WTC11 (cell line): ENCODE measurements at regions not wholly inside any gene's neighbourhood (a gene's known extent, or its start where the extent isn't known, plus 50 kb on each side); places are given as distances from the start of the nearest gene placed in this dataset.

Experiments
- ATF1 ChIP-seq: sonication (generic); formaldehyde crosslinking; IDR thresholded peaks from 2 replicates; pipeline ENCODE4 v1.8.1; 2023; ENCODE audit warnings: mild to moderate bottlenecking, moderate library complexity, missing genetic modification reagents
- CBFB ChIP-seq: sonication (generic); formaldehyde crosslinking; IDR thresholded peaks from 2 replicates; pipeline ENCODE4 v1.8.1; 2022; ENCODE audit warnings: mild to moderate bottlenecking, low read depth, missing genetic modification reagents
- ZNF232 ChIP-seq: sonication (generic); formaldehyde crosslinking; IDR thresholded peaks from 2 replicates; pipeline ENCODE4 v1.8.0; 2022; ENCODE audit warnings: mild to moderate bottlenecking, missing genetic modification reagents
- ZNF423 ChIP-seq: fragments of 250-450 bp; sonication (Bioruptor Pico); IDR thresholded peaks from 2 replicates; pipeline ENCODE4 v2.1.2; 2022; ENCODE audit warnings: mild to moderate bottlenecking, moderate library complexity
- TF ChIP-seq, protein P1 (sequence below): sonication (generic); formaldehyde crosslinking; IDR thresholded peaks from 2 replicates; pipeline ENCODE4 v1.8.1; 2022; ENCODE audit warnings: missing genetic modification reagents, borderline replicate concordance
- TF ChIP-seq, protein P2 (sequence below): fragments of 250-450 bp; sonication (Bioruptor Pico); conservative IDR thresholded peaks from 2 replicates; pipeline ENCODE4 v1.9.0; 2021; ENCODE audit warnings: mild to moderate bottlenecking
- TF ChIP-seq, protein P3 (sequence below): fragments of 200-600 bp; IDR thresholded peaks from 2 replicates; pipeline ENCODE4 v1.8.0; 2022; ENCODE audit warnings: antibody characterized with exemption
- TF ChIP-seq, protein P4 (sequence below): sonication (generic); formaldehyde crosslinking; IDR thresholded peaks from 2 replicates; pipeline ENCODE4 v1.8.0; 2022; ENCODE audit warnings: mild to moderate bottlenecking, missing genetic modification reagents

DNA sequence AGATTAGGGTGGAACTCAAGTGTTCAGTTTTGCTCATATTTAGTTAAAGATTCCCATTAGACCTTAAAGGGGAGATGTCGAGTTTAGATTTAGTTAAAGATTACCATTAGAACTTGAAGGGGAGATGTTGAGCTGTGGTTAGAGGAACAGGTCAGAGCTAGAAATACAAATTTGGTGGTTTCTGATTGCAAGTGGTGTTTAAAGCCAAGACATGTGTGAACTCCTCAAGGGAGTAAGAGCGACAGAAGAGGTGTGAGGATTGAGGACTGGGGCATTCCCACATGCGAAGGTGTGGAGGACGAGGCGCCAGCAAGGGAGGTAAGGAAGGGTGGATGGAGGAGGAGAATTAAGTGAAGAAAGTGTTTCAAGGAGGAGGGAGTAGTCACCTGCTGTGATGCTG lies 168.6 kb downstream of the IER5 start:
- TF ChIP-seq, protein P1, sequence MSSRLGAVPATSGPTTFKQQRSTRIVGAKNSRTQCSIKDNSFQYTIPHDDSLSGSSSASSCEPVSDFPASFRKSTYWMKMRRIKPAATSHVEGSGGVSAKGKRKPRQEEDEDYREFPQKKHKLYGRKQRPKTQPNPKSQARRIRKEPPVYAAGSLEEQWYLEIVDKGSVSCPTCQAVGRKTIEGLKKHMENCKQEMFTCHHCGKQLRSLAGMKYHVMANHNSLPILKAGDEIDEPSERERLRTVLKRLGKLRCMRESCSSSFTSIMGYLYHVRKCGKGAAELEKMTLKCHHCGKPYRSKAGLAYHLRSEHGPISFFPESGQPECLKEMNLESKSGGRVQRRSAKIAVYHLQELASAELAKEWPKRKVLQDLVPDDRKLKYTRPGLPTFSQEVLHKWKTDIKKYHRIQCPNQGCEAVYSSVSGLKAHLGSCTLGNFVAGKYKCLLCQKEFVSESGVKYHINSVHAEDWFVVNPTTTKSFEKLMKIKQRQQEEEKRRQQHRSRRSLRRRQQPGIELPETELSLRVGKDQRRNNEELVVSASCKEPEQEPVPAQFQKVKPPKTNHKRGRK = no peak
- TF ChIP-seq, protein P2, sequence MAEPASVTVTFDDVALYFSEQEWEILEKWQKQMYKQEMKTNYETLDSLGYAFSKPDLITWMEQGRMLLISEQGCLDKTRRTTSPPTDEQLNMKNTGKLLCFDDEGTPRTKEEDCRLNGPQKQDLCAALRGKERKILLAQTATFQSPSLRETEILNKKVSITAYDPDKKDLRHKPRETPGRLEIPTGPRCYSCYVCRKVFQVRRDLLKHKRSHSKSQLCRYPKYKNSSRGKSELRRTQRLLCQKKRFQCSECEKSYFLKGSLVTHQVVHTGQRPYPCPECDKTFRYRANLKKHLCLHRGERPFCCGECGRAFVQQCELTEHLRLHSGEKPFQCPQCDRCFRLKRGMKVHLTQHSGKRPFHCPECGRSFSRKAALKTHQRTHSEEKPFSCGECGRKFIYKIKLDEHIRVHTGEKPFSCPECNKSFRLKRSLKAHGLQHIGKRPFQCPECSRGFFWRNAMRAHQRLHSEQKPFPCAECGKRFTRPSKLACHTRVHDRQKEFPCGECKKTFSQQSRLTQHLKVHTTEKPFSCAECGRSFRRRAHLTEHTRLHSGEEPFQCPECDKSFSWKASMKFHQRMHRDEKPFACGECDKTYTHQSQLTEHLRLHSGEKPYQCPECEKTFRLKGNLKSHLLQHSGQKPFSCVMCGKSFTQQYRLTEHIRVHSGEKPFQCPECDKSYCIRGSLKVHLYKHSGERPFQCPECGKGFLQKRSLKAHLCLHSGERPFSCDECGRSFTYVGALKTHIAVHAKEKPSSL = no peak
- TF ChIP-seq ATF1 (CRISPR knock-in tag) (no peak), CBFB (CRISPR knock-in tag) (no peak), ZNF423 (no peak), ZNF232 (CRISPR knock-in tag) (no peak)
- TF ChIP-seq, protein P3, sequence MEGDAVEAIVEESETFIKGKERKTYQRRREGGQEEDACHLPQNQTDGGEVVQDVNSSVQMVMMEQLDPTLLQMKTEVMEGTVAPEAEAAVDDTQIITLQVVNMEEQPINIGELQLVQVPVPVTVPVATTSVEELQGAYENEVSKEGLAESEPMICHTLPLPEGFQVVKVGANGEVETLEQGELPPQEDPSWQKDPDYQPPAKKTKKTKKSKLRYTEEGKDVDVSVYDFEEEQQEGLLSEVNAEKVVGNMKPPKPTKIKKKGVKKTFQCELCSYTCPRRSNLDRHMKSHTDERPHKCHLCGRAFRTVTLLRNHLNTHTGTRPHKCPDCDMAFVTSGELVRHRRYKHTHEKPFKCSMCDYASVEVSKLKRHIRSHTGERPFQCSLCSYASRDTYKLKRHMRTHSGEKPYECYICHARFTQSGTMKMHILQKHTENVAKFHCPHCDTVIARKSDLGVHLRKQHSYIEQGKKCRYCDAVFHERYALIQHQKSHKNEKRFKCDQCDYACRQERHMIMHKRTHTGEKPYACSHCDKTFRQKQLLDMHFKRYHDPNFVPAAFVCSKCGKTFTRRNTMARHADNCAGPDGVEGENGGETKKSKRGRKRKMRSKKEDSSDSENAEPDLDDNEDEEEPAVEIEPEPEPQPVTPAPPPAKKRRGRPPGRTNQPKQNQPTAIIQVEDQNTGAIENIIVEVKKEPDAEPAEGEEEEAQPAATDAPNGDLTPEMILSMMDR = no peak
- TF ChIP-seq, protein P4, sequence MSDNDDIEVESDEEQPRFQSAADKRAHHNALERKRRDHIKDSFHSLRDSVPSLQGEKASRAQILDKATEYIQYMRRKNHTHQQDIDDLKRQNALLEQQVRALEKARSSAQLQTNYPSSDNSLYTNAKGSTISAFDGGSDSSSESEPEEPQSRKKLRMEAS (CRISPR knock-in tag) = no peak
